Prostate gland (tissue), 2 donors: ENCODE measurements at regions not wholly inside any gene's neighbourhood (a gene's known extent, or its start where the extent isn't known, plus 50 kb on each side); places are given as distances from the start of the nearest gene placed in this dataset.
"Not testable (repeated sequence)": the region's sequence is repeated elsewhere in the genome, so short reads cannot be mapped to it uniquely, and the experiment has no call there.

Source experiments
- POLR2AphosphoS5 ChIP-seq: sonication (generic); formaldehyde crosslinking; IDR thresholded peaks from one replicate; pipeline ENCODE4 v1.6.1; 2017; ENCODE audit warnings: antibody characterized with exemption
- TF ChIP-seq, protein P1 (sequence below), 4 experiments: fragments of 200-600 bp in 2 of 4; fragments of 450-650 bp in 2 of 4; sonication (generic) in 2 of 4; IDR thresholded peaks; 1 replicate in 3 of 4; 2 replicates in 1 of 4; pipeline ENCODE4 v1.5.1; 2016 to 2019; ENCODE audit warnings: antibody characterized with exemption in 4 of 4, mild to moderate bottlenecking in 2 of 4, moderate library complexity in 2 of 4

DNA sequence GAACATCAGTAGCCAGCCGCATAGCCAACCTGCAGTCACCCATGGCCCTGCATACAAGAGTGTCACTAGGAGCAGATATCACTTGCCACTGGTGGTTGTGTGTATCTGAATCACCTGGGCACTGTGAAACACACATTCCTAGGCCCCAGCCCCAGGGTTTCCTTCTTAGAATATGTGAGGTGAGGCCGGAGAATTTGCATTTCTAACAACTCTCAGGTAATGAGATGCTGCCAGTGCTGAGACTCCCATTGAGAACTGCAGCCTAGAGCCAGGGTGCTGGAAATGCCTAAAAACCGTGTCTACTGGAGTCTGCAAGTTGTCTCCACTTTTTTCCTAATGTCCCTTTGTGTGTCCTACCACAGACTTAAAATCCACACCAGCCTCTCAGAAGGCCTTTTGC lies 232.0 kb upstream of the PLGLB2 start:
- TF ChIP-seq, protein P1, sequence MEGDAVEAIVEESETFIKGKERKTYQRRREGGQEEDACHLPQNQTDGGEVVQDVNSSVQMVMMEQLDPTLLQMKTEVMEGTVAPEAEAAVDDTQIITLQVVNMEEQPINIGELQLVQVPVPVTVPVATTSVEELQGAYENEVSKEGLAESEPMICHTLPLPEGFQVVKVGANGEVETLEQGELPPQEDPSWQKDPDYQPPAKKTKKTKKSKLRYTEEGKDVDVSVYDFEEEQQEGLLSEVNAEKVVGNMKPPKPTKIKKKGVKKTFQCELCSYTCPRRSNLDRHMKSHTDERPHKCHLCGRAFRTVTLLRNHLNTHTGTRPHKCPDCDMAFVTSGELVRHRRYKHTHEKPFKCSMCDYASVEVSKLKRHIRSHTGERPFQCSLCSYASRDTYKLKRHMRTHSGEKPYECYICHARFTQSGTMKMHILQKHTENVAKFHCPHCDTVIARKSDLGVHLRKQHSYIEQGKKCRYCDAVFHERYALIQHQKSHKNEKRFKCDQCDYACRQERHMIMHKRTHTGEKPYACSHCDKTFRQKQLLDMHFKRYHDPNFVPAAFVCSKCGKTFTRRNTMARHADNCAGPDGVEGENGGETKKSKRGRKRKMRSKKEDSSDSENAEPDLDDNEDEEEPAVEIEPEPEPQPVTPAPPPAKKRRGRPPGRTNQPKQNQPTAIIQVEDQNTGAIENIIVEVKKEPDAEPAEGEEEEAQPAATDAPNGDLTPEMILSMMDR (IDR thresholded peaks at IDR 0.05): not testable (repeated sequence)
- TF ChIP-seq POLR2AphosphoS5: not testable (repeated sequence)
